ENCODE measurements at regions not wholly inside any gene's neighbourhood (a gene's known extent, or its start where the extent isn't known, plus 50 kb on each side); places are given as distances from the start of the nearest gene placed in this dataset.
"Not testable (repeated sequence)": the region's sequence is repeated elsewhere in the genome, so short reads cannot be mapped to it uniquely, and the experiment has no call there.

DNA sequence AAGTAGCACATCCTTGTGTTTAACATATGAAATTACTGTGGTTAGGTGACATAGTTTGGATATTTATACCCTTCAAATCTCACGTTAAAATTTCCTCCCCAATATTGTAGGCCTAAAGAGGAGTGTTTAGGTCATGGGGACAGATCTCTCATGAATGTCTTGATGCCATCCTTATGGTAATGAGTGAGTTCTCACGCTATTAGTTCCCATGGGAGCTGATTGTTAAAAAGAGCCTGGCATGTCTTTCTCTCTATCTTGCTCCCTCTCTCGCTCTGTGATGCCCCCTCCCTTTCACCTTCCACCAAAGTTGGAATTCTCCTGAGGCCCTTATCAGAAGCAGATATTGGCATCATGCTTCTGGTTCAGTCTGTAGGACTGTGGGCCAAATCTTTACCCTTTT lies 660.1 kb downstream of the ADCYAP1 start:
- no peak for DNase-seq (ENCODE audit: low read depth)

DNA sequence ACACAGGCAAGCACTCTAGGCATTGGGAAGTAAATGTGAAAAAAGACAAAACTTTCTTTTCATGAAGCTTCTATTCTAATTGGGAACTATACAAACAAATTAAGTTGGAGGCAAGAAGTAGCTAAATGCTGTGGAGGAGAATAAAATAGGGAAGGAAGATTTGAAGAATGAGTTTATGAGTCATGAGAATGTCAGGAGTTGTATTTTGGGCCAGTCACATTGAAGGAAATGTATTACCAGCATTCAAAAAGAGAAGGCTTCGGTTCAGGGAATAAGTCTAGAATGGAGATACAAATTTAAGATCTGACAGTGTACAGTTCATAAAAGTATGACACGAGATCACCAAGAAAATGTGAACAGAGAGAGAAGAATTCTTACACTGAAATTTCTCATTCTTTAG lies 666.5 kb downstream of the ADCYAP1 start:
- DNase-seq (ENCODE audit: low read depth), result no peak

DNA sequence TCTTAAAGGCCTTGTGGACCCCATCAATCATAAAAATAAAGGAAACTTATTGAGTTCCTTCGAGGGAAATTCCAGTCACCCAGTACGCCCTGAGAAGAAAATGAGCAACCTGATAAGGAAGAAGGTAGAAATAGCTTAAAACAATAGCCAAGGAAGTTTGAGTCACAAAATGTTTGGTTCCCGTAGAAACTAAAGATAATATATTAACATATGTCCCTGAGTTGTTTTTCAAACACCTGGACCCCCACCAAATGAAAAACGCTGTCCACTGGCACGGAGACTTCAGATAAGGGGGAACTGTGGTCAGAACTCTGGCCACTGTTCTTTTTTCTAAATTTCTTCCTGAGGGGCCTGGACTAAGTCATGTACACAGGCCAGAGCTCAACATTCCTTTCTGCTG lies 669.1 kb downstream of the ADCYAP1 start:
- no peak for DNase-seq (ENCODE audit: low read depth)

DNA sequence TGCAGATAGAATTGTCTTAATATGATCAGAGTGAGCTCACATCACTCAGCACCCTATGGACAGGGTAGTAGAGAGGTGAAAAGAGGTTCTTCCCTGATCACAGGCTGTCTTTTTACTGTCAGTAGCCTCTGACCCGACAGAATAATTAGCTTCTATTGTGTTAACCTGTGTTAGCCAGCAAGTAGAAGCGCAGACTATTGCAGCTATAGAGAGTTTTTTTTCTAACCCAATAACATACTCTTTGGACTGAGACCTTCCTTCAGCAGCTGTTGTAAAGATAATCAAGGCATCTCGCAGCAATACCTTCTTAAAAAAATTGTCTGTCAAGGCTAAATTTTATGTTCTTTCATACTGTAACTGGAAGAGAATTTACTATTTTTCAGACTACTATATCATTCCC lies 670.4 kb downstream of the ADCYAP1 start:
- DNase-seq (ENCODE audit: low read depth), result no peak

DNA sequence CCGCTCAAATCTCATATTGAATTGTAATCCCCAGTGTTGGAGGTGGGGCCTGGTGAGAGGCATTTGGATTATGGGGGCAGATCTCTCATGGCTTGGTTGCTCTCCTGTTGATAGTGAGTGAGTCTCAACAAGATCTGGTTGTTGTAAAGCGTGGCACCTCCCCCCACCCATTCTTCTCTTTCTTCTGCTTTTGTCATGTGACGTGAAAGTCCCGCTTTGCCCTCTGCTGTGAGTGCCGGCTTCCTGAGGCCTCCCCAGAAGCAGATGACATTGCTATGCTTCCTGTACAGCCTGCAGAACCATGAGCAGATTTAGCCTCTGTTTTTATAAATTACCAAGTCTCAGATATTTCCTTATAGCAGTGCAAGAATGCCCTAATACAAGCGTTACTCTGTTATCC lies 673.8 kb downstream of the ADCYAP1 start:
- DNase-seq (ENCODE audit: low read depth), result no peak

DNA sequence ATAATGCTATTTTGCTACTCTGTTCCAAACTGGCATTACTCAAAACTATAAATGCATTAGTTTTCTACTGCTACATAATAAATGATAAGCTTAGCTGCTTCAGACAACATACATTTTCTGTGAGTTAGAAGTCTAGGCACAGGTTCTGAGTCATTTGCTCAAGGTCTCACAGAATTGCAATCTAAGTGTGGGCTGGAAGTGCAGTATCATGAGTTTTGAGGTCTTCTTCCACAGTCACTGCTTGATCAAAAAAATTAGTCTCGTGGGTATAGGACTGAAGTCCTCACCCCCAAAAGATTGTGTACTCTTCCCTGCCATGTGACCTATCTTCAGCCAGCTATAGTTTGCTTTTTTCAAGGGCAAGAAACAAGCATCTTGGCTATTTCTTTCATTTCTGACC lies 676.9 kb downstream of the ADCYAP1 start:
- no peak for DNase-seq (ENCODE audit: low read depth)

DNA sequence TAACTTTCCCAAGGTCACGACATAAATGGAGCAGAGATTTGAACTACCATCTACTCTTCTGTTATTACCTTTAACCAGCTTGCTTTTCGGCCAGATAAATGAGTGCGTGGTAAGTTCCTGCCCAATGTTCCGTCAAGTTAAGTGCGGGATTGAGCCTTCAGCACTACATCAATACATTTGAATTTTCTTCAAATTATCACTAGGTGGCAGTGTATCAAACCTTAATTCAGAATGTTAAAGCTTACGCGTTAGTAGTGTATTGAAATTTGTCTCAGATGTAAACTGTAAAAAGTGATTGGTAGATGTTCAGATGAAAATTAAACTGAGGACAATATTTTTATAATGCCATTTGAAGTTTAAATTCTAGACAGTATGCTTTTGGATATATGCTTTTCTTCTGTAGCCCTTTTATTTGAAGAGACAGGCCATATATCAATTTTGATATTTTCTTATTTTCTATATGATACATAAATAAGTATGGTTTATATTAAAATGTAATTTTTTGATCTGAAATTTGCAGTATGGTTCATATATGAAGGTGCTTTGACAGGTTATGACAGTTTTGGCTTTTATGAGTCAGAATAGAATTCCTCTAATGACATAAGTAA lies 681.3 kb downstream of the ADCYAP1 start:
- DNase-seq (ENCODE audit: low read depth), result no peak

DNA sequence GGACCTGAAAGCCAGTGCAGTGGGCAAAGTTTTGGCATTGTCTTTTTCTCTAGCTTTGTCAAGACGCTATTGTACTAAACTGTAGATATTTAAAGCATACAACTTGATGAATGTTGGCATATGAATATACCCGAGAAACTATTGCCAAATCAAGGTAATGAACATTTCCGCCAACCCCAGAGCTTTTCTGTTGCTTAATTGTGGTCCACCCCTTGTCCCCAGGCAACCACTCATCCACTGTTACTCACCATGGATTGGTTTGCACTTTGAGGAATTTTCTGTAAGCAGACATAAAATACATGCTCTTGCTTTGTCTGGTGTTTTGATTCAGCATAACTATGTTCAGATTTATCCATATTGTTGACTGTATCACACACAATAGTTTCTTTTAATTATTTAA lies 688.4 kb downstream of the ADCYAP1 start:
- no peak for DNase-seq (ENCODE audit: low read depth)

DNA sequence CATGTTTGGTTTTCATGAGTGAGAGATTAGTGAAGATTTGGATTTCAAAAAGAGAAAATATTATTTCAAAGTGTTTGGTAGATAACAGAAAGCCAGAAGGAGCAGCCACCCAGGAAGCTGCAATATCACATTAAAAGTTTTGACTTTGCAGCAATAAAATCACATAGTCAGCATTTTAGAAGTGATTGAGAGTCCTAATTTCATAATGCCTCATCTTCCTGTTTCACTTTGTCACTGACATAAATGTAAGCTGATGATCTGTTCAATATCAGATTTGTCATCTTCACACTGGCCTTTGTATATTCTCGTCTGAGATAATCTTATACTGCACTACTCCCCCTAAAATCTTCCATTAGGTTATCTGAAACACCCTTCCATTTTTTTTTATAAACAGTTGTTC lies 690.5 kb downstream of the ADCYAP1 start:
- DNase-seq (ENCODE audit: low read depth), result no peak

DNA sequence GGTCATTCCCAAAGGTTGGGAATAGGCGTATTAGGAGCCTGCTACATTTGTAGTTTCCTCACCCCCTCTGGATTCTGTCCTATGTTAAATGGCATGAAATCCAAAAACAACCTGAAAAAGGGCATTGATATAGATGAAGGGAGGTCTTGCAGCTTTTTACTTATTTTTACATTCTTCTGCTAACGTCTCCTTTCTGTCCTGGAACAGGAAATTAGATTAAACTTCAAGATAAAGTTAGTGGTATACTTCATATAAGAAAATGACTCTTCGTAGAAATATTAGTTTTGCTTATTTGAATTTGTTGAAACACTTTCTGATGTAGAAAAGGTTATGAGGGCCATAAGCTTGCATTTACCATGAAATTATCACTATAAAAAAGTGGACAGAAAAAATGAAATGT lies 694.5 kb downstream of the ADCYAP1 start:
- DNase-seq (ENCODE audit: low read depth), result no peak

DNA sequence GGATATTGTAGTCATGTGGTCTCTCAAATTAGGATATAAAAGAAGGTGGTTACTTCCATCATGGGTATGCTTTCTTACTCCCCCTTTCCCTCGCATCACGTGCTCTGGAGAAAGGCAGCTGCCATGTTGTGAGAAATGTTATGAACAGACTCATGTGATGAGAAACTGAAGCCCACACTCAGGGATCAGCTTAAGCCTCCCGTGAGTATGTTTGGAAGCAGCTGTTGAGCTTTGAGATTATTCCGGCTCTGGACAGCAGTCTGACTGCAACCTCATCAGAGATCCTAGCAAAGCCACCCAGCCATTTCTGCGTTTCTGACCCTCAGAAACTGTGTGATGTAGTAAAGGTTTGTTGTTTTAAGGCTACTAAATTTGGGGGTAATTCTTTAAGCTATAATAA lies 700.1 kb downstream of the ADCYAP1 start:
- DNase-seq (ENCODE audit: low read depth), result no peak

DNA sequence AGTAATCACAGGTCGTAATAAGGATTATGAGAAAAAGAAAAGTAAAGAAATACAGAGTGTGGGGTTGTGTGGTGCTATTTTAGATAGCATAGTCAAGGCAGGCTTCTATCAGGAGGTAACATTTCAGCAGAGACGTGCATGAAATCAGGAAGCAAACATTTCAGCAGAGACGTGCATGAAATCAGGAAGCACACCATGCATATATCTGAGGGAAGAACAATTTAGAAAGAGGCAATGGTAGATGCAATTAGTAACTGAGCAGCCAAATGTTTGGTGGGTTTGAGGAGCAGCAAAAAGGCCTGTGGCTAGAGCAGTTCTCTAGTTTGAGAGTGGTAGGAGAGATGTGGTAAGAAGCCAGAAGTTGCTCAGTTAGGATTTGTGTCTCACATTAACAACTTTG lies 713.7 kb downstream of the ADCYAP1 start:
- DNase-seq (ENCODE audit: low read depth), result no peak

DNA sequence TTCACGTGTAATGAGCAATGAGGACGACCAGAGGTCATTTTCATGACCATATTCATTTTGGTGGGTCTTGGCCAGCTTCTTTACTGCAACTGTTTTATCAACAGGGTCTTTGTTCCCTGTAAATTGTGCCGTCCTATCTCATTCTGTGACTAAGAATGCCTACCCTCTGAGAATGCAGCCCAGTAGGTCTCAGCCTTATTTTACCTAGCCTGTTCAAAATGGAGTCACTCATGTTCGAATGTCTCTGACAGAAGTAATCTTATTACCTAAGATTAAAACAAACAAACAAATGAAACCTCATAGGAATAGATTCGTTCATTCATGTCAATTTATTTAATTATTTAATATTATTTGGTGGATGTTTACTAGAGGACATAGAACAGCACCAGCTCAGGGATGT lies 714.8 kb downstream of the ADCYAP1 start:
- no peak for DNase-seq (ENCODE audit: low read depth)

DNA sequence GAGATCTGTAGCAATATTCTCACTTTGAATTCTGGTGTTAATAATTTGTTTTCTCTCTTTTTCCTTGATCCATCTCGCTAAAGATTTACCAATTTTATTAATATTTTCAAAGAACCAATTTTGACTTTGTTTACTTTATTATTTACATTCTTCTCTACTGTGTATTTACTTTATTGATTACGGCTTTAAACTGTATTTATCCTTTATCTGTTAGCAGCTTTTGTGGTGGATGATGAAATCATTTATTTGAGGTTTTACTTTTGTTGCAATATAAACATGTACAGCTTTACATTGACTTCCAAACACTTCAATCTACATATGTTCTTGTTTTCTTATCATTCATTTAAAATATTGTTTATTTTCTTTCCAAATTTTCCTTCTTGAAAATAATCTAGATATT lies 719.9 kb downstream of the ADCYAP1 start:
- DNase-seq (ENCODE audit: low read depth), result no peak

DNA sequence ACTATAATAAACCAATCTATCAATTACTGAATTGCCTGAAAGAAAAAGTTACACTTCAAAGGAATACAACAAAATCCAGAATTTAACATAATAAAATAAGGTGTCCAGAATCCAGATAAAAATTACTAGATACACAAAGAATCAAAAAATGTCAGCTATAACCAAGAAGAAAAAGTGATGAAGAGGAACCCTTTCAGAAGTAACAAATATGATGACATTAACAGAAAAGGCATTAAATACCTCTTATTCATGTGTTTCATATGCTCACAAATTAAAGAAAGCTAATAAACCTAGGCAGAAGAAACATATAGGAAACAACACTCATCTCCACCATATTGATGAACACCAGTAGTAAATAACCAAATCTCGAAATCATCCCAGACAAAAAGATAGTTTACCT lies 722.8 kb downstream of the ADCYAP1 start:
- no peak for DNase-seq (ENCODE audit: low read depth)

DNA sequence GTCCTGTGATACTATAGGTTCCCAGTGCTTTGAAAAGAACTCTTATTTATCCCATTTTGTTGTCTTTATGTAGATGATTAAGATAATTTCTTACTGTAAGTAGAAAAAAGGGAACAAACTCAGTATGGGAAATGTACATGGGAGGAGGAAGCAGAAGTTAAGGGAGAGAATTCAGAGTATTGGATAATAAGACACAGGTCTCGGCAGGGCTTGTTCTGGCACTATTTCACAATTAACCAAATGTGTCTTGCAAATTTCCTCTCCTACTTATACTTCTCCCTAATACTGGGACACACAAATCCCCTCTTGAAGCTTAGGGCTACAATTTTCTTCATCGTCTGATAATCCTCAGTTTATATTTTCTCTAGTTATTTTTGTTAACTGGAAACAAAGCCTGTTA lies 744.0 kb downstream of the ADCYAP1 start:
- DNase-seq (ENCODE audit: low read depth), result no peak

DNA sequence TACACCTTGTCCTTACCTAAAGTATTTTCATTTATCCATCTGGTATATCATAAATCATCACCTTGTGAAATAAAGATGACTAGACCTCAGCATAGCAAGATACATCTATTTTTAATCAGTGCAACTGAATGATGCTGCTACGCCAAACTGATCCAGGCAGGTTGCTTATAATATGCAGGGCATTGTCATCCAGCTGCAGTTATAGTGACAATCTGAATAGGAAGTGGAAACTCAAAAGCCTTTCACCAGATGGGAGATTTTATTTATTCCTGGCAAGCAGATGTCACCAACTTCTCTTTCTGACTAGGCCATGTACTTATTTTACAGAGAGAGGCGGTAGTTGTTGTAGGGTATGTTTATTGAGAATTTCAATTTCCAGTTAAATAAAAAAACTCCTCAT lies 747.3 kb downstream of the ADCYAP1 start:
- DNase-seq (ENCODE audit: low read depth), result no peak

DNA sequence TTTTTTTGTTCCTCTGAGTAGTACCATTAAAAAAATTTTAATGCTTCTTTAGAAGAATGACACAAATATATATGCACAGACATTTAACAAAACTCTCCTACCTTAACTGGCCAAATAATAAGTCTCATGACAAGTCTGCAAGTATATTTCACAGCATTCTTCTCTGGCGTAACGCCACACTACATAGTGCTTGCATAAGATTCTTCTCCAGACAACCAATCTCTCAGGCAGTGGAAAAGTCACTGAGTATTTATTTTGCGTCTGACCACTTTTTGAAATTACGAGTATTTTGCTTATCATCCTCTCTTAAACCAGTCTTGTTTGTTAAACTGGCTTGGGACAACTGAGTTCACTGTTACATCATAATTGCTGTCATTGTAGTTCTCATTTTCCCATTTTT lies 749.2 kb downstream of the ADCYAP1 start:
- DNase-seq (ENCODE audit: low read depth), result no peak

DNA sequence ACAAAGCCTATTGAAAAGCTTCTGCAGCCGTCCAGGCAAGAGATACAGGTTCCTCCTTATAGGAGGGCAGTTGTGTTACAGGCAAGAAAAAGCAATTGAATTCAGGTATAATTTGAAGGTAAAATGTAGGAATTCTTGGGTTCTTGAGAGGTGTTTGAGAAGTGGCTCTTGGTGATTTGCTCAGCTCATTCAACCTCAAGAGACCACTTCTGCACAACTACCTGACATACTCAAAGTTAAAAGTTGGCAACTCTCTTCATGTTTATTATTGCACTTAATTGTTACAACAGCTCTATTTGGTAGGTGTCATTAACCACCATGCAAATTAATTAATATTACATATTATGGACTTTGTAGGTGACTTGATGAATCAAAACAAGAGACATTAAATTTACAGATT lies 753.2 kb downstream of the ADCYAP1 start:
- no peak for DNase-seq (ENCODE audit: low read depth)

DNA sequence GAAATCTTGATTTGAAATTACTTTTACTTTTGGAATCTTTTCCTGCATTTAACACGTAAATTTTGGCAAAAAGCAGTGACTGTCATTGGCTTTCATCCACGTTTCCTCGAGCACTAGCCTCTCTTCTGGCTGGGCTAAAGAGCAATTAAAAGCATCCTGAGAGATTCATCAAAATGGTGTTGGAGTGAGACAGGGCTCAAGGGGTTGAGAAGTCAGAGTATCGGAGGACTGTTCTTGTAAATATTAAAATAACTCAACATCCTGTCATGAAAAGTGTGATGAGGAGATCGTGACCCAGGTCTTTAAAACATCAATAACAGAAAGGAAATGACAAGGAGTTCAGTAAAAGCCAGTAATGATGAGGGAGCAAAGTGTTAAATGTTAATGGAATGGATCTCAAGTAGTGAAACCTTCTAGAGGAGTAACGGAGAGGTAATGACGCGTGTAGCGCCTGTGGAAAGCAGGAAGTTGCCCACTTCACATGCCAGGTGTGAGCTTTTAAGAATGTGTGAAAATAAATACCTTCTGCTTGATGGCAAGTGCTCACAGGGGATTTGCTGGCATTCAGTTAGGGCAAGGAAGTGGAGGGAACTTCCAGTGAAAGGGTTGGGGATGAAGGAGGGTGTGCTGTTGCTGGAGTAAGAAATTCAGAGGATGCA lies 754.4 kb downstream of the ADCYAP1 start:
- DNase-seq (ENCODE audit: low read depth), result no peak

DNA sequence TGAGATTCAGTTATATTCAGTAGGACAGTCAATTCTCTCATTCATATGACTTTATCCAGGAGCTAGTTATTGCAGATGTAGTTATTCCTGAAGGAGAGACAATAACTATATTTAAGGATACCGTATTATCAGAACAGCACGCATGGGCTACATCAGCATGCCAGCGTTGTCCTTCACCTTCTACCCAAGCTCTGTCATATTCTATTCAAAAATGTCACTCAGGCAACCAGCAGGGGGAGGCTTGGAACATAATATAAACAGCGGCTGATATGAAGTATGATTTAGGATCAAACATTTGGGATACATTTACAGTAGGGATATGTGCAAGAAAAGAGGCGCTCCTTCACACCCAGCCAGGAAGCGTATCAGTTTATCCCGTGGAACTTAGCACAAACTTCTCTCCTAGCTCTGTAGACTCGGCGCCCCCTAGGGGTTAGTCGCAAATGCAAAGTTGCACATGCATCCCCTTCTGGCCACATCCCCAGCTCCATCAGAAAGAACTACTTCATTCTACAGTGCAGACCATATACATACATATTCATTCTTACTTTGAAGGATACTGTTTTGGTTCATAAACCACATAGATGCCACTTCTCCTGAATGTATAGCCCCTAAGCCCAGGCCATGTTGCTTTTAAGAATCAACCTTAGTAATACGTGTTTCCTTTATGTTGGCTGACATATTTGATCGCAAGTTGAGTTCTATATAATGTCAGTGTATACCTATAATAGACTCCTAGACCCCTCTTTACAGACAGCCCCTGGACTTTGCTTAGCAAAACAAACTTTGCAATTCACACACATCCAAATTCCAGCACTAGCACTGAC lies 759.4 kb downstream of the ADCYAP1 start:
- DNase-seq (ENCODE audit: low read depth), result no peak

DNA sequence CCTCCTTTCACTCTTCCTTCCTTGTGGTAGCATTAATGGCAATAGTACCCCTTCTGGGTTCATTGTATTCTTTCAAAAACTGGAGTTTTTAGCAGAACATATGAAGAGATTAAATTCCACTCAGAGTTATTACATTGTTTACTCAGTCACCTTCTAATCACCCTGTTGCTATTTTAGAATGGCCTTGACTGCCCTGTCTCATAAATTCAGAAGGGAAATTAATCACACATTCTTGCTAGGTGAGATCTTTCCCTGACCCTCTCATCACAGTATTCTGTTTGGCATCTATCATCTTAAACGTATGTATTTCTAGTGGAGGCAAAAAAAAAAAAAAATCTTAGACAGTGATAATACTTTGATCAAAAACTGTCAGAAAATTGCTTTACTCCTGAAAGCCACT lies 760.4 kb downstream of the ADCYAP1 start:
- DNase-seq (ENCODE audit: low read depth), result no peak

DNA sequence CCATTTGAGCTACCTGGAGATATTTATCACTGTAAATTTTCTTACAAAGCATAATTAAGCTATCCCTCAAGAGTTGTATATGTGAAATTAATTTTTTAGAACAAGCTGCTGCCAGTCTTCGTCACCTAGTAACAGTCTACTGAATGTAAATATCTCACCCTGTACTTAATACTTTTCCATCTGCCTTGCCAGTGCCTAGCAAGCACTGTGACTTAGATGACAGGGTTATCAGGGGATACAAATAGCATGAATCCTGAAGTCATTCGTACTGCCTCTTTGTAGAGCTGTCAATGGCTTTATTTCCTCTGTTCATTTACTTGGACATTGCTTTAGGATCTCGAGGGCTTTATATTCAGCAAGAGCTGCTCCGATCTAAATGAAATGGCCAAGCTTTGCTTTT lies 763.6 kb downstream of the ADCYAP1 start:
- no peak for DNase-seq (ENCODE audit: low read depth)

DNA sequence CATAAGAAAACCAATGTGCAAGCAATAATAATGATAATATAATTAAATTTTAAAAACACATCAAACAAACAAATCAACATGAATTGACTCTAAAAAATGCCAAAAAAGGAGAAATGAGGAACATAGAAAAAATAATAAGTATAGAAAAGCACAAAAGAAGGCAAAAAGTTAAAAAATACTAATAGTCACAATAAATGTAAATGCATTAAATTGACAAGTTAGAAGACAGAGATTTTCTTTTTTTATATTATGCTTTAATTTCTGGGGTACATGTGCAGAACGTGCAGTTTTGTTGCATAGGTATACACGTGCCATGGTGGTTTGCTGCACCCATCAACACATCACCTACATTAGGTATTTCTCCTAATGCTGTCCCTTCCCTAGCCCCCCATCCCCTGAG lies 767.0 kb downstream of the ADCYAP1 start:
- DNase-seq (ENCODE audit: low read depth), result not testable (repeated sequence)
